ENCODE measurements at regions not wholly inside any gene's neighbourhood (a gene's known extent, or its start where the extent isn't known, plus 50 kb on each side); places are given as distances from the start of the nearest gene placed in this dataset.

- no peak overlapping the region for H3K4me3 ChIP-seq (ENCODE audit: control insufficient read depth, low read depth, low read length)
- DNase-seq (ENCODE audit: low read depth) = no peak
These were observed 234.1 kb upstream of the PRICKLE1 start for GRCh38 chr12:42823679-42824078.

GRCh38 chr12:42819846-42820245 lies 230.3 kb upstream of the PRICKLE1 start:
- H3K4me3 ChIP-seq (ENCODE audit: control insufficient read depth, low read depth, low read length) = no peak overlapping the region
- no peak for TF ChIP-seq CTCF (conservative IDR thresholded peaks at IDR 0.05; ENCODE audit: control insufficient read depth, insufficient read depth, low read depth, low read length)

More at GRCh38 chr12:42823679-42824078, 234.1 kb upstream of the PRICKLE1 start:
- TF ChIP-seq CTCF (conservative IDR thresholded peaks at IDR 0.05; ENCODE audit: control insufficient read depth, insufficient read depth, low read depth, low read length) = no peak

GRCh38 chr12:42815068-42815467 lies 225.5 kb upstream of the PRICKLE1 start:
- no peak for DNase-seq (ENCODE audit: low read depth)
- no peak for TF ChIP-seq CTCF (conservative IDR thresholded peaks at IDR 0.05; ENCODE audit: control insufficient read depth, insufficient read depth, low read depth, low read length)
- H3K4me3 ChIP-seq (ENCODE audit: control insufficient read depth, low read depth, low read length) = no peak overlapping the region

More at GRCh38 chr12:42819846-42820245, 230.3 kb upstream of the PRICKLE1 start:
- no peak for DNase-seq (ENCODE audit: low read depth)

GRCh38 chr12:42812871-42813270 lies 223.3 kb upstream of the PRICKLE1 start:
- TF ChIP-seq CTCF (conservative IDR thresholded peaks at IDR 0.05; ENCODE audit: control insufficient read depth, insufficient read depth, low read depth, low read length) = no peak
- DNase-seq (ENCODE audit: low read depth) = no peak
- no peak overlapping the region for H3K4me3 ChIP-seq (ENCODE audit: control insufficient read depth, low read depth, low read length)

GRCh38 chr12:42812086-42812485 lies 222.5 kb upstream of the PRICKLE1 start:
- DNase-seq (ENCODE audit: low read depth) = no peak
- H3K4me3 ChIP-seq (ENCODE audit: control insufficient read depth, low read depth, low read length) = no peak overlapping the region
- no peak for TF ChIP-seq CTCF (conservative IDR thresholded peaks at IDR 0.05; ENCODE audit: control insufficient read depth, insufficient read depth, low read depth, low read length)

GRCh38 chr12:42810006-42810405 lies 220.5 kb upstream of the PRICKLE1 start:
- no peak overlapping the region for H3K4me3 ChIP-seq (ENCODE audit: control insufficient read depth, low read depth, low read length)
- TF ChIP-seq CTCF (conservative IDR thresholded peaks at IDR 0.05; ENCODE audit: control insufficient read depth, insufficient read depth, low read depth, low read length) = no peak
- DNase-seq (ENCODE audit: low read depth) = no peak

GRCh38 chr12:42809226-42809625 lies 219.7 kb upstream of the PRICKLE1 start:
- no peak for TF ChIP-seq CTCF (conservative IDR thresholded peaks at IDR 0.05; ENCODE audit: control insufficient read depth, insufficient read depth, low read depth, low read length)
- no peak overlapping the region for H3K4me3 ChIP-seq (ENCODE audit: control insufficient read depth, low read depth, low read length)
- no peak for DNase-seq (ENCODE audit: low read depth)
